ENCODE measurements at regions not wholly inside any gene's neighbourhood (a gene's known extent, or its start where the extent isn't known, plus 50 kb on each side); places are given as distances from the start of the nearest gene placed in this dataset.

- peaks cover 18% of the 10 kb centered on the region; the same call in 2 of the 3 replicates for H3K9me3 ChIP-seq
- no peak overlapping the region for H3K27ac ChIP-seq
- H3K4me2 ChIP-seq: no peak overlapping the region
- H3K4me3 ChIP-seq: no peak overlapping the region
- DNase-seq (ENCODE audit: low read depth in 1 of 2, low spot score in 1 of 2) (no peak), FAIRE-seq (no peak), ATAC-seq (no peak)
- whole genome bisulfite sequencing (ENCODE audit: missing lambda C conversion rate): 73% methylated on average over 3 of the region's 3 CpGs
- POLR2A ChIA-PET: no interaction called here
- CTCF ChIA-PET: no interaction called here
- TF ChIP-seq ZC3H11A (IDR thresholded peaks at IDR 0.05): no peak
- TF ChIP-seq HEYL (CRISPR knock-in tag; IDR thresholded peaks at IDR 0.05): no peak
- TF ChIP-seq HOXA7 (CRISPR knock-in tag; IDR thresholded peaks at IDR 0.05): no peak
- no peak for TF ChIP-seq HES2 (IDR thresholded peaks at IDR 0.05)
- no peak for TF ChIP-seq SREBF2 (IDR thresholded peaks at IDR 0.05)
- no peaks in the 10 kb centered on the region for H3K4me1 ChIP-seq
These were observed 223.5 kb downstream of the ARHGAP12 start for GRCh38 chr10:31705136-31705535.

- no peak for DNase-seq (ENCODE audit: low read depth in 1 of 2, low spot score in 1 of 2)
- H3K4me3 ChIP-seq: no peak overlapping the region
- no peak overlapping the region for H3K4me2 ChIP-seq
- 71% methylated on average over 1 of the region's 1 CpG for WGBS (ENCODE audit: missing lambda C conversion rate)
- H3K27ac ChIP-seq: no peak overlapping the region
- ChIA-PET CTCF (no interaction called here), POLR2A (no interaction called here)
- H3K9me3 ChIP-seq: peaks cover 11% of the 10 kb centered on the region; the same call in 2 of the 3 replicates
- no peak for FAIRE-seq
- no peak for ATAC-seq
- no peaks in the 10 kb centered on the region for H3K4me1 ChIP-seq
- no peak for TF ChIP-seq TP53 (CRISPR knock-in tag; IDR thresholded peaks at IDR 0.05)
- TF ChIP-seq CTCF (IDR thresholded peaks at IDR 0.05): no peak
- no peak for TF ChIP-seq CBX8 (IDR thresholded peaks at IDR 0.05)
- TF ChIP-seq PHF8 (IDR thresholded peaks at IDR 0.05; ENCODE audit: borderline replicate concordance, low read depth): no peak
- no peak for TF ChIP-seq JUNB (IDR thresholded peaks at IDR 0.05)
- TF ChIP-seq ZFP36 (IDR thresholded peaks at IDR 0.05; ENCODE audit: borderline replicate concordance, partially characterized antibody): no peak
- TF ChIP-seq NPAS2 (CRISPR knock-in tag; IDR thresholded peaks at IDR 0.05; ENCODE audit: borderline replicate concordance): no peak
- TF ChIP-seq EP300 (IDR thresholded peaks at IDR 0.05): no peak
- no peak for TF ChIP-seq HOXB13 (CRISPR knock-in tag; IDR thresholded peaks at IDR 0.05; ENCODE audit: low read depth)
These were observed 224.4 kb downstream of the ARHGAP12 start for GRCh38 chr10:31704195-31704594.

- ATAC-seq (no peak), DNase-seq (ENCODE audit: low read depth in 1 of 2, low spot score in 1 of 2) (no peak), FAIRE-seq (no peak)
- ChIA-PET CTCF (no interaction called here), POLR2A (no interaction called here)
- Histone ChIP-seq H3K4me1 (no peaks in the 10 kb centered on the region), H3K4me2 (no peak overlapping the region), H3K9me3 (peaks cover 11% of the 10 kb centered on the region; the same call in 2 of the 3 replicates), H3K27ac (no peak overlapping the region), H3K4me3 (no peak overlapping the region)
- TF ChIP-seq ATOH8 (CRISPR knock-in tag; IDR thresholded peaks at IDR 0.05; ENCODE audit: low read depth): no peak
- TF ChIP-seq FOSB (CRISPR knock-in tag; IDR thresholded peaks at IDR 0.05): no peak
- no peak for TF ChIP-seq KDM5A (IDR thresholded peaks at IDR 0.05)
- TF ChIP-seq HDAC2 (IDR thresholded peaks at IDR 0.05): no peak
- no peak for TF ChIP-seq EHMT2 (IDR thresholded peaks at IDR 0.05; ENCODE audit: low read depth)
- TF ChIP-seq HMGXB4 (CRISPR knock-in tag; IDR thresholded peaks at IDR 0.05; ENCODE audit: borderline replicate concordance): no peak
- TF ChIP-seq ZFP36 (IDR thresholded peaks at IDR 0.05; ENCODE audit: borderline replicate concordance, partially characterized antibody): peak; percentile 75
- TF ChIP-seq ZSCAN20 (CRISPR knock-in tag; IDR thresholded peaks at IDR 0.05): no peak
- 36% methylated on average over 4 of the region's 4 CpGs for WGBS (ENCODE audit: missing lambda C conversion rate)
These were observed 225.7 kb downstream of the ARHGAP12 start for GRCh38 chr10:31702954-31703353.
